ENCODE measurements at regions not wholly inside any gene's neighbourhood (a gene's known extent, or its start where the extent isn't known, plus 50 kb on each side); places are given as distances from the start of the nearest gene placed in this dataset.
"Not testable (repeated sequence)": the region's sequence is repeated elsewhere in the genome, so short reads cannot be mapped to it uniquely, and the experiment has no call there.

DNA sequence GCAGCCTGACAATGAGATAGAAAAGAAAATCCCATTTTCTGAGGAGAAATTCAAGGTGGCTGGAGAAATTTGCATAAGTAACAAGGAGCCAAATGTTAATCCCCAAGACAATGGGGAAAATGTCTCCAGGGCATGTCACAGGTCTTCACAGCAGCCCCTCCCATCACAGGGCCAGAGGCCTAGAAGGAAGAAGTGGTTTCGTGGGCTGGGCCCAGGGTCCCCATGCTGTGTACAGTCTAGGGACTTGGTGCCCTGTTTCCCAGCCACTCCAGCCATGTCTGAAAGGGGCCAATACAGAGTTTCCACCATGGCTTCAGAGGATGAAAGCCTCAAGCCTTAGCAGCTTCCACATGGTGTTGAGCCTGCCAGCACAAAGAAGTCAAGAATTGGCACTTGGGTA lies 290.5 kb downstream of the SUCLG1 start:
- TF ChIP-seq, protein P1, sequence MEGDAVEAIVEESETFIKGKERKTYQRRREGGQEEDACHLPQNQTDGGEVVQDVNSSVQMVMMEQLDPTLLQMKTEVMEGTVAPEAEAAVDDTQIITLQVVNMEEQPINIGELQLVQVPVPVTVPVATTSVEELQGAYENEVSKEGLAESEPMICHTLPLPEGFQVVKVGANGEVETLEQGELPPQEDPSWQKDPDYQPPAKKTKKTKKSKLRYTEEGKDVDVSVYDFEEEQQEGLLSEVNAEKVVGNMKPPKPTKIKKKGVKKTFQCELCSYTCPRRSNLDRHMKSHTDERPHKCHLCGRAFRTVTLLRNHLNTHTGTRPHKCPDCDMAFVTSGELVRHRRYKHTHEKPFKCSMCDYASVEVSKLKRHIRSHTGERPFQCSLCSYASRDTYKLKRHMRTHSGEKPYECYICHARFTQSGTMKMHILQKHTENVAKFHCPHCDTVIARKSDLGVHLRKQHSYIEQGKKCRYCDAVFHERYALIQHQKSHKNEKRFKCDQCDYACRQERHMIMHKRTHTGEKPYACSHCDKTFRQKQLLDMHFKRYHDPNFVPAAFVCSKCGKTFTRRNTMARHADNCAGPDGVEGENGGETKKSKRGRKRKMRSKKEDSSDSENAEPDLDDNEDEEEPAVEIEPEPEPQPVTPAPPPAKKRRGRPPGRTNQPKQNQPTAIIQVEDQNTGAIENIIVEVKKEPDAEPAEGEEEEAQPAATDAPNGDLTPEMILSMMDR (IDR thresholded peaks at IDR 0.05) = not testable (repeated sequence)
- TF ChIP-seq, protein P2, sequence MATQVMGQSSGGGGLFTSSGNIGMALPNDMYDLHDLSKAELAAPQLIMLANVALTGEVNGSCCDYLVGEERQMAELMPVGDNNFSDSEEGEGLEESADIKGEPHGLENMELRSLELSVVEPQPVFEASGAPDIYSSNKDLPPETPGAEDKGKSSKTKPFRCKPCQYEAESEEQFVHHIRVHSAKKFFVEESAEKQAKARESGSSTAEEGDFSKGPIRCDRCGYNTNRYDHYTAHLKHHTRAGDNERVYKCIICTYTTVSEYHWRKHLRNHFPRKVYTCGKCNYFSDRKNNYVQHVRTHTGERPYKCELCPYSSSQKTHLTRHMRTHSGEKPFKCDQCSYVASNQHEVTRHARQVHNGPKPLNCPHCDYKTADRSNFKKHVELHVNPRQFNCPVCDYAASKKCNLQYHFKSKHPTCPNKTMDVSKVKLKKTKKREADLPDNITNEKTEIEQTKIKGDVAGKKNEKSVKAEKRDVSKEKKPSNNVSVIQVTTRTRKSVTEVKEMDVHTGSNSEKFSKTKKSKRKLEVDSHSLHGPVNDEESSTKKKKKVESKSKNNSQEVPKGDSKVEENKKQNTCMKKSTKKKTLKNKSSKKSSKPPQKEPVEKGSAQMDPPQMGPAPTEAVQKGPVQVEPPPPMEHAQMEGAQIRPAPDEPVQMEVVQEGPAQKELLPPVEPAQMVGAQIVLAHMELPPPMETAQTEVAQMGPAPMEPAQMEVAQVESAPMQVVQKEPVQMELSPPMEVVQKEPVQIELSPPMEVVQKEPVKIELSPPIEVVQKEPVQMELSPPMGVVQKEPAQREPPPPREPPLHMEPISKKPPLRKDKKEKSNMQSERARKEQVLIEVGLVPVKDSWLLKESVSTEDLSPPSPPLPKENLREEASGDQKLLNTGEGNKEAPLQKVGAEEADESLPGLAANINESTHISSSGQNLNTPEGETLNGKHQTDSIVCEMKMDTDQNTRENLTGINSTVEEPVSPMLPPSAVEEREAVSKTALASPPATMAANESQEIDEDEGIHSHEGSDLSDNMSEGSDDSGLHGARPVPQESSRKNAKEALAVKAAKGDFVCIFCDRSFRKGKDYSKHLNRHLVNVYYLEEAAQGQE (IDR thresholded peaks at IDR 0.05; ENCODE audit: insufficient read depth in 1 of 2, low read depth in 2 of 2, low read length in 1 of 2) = not testable (repeated sequence)
- TF ChIP-seq POLR2AphosphoS5 (IDR thresholded peaks at IDR 0.05; ENCODE audit: low read depth, low read length); TCF7L2 (IDR thresholded peaks at IDR 0.05; ENCODE audit: low read depth, low read length); SIN3A (IDR thresholded peaks at IDR 0.05; ENCODE audit: borderline replicate concordance, insufficient read depth, low read depth, low read length): not testable (repeated sequence)

All from Panc1 (cell line).